RWPE1 (cell line): ENCODE measurements at regions not wholly inside any gene's neighbourhood (a gene's known extent, or its start where the extent isn't known, plus 50 kb on each side); places are given as distances from the start of the nearest gene placed in this dataset.

ENCODE experiments used
- CTCF ChIA-PET: fragments of 350-600 bp; sonication (Branson Sonifier 250); formaldehyde crosslinking; extraction: SDS; loops from one replicate; lab custom pipeline; 2021; lab: Yijun Ruan, JAX
- POLR2A ChIA-PET: fragments of 400-600 bp; formaldehyde crosslinking; extraction: SDS; loops from one replicate; lab custom pipeline; 2020; ENCODE audit warnings: antibody characterized with exemption; ENCODE audit not compliant: low non-redundant PET; lab: Yijun Ruan, JAX
- DNase-seq: peaks from one replicate; pipeline ENCODE4 v3.0.0; 2012; ENCODE audit warnings: low spot score
- H3K27ac ChIP-seq: fragments of 450-650 bp; 2 replicates; pipeline ENCODE4 v1.5.1; 2017
- TF ChIP-seq, protein P1 (sequence below): fragments of 450-650 bp; conservative IDR thresholded peaks from 2 replicates; pipeline ENCODE4 v1.5.1; 2017; ENCODE audit warnings: low read depth, mild to moderate bottlenecking

DNA sequence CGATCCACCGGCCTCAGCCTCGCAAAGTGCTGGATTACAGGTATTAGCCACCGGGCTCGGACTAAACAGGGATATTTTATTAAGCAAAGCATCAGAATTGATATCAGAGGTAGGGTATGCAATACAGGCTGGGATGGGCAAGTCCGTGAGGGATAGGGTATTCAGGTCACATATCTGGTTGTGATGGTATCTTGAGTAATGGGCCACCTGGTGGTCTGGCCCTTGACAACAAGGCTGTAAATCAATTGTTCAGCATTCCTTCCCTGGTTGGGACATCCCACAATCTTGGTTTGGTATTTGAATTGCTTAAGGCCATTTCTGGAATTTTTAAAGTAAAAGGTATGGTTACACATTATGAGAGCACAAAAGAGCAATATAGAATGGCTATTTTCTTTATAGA is 1588.0 kb downstream of the SLITRK1 start:
- CTCF ChIA-PET: no interaction called here
- no peak for DNase-seq
- H3K27ac ChIP-seq: no peak overlapping the region
- POLR2A ChIA-PET: no interaction called here
- TF ChIP-seq, protein P1, sequence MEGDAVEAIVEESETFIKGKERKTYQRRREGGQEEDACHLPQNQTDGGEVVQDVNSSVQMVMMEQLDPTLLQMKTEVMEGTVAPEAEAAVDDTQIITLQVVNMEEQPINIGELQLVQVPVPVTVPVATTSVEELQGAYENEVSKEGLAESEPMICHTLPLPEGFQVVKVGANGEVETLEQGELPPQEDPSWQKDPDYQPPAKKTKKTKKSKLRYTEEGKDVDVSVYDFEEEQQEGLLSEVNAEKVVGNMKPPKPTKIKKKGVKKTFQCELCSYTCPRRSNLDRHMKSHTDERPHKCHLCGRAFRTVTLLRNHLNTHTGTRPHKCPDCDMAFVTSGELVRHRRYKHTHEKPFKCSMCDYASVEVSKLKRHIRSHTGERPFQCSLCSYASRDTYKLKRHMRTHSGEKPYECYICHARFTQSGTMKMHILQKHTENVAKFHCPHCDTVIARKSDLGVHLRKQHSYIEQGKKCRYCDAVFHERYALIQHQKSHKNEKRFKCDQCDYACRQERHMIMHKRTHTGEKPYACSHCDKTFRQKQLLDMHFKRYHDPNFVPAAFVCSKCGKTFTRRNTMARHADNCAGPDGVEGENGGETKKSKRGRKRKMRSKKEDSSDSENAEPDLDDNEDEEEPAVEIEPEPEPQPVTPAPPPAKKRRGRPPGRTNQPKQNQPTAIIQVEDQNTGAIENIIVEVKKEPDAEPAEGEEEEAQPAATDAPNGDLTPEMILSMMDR: no peak

DNA sequence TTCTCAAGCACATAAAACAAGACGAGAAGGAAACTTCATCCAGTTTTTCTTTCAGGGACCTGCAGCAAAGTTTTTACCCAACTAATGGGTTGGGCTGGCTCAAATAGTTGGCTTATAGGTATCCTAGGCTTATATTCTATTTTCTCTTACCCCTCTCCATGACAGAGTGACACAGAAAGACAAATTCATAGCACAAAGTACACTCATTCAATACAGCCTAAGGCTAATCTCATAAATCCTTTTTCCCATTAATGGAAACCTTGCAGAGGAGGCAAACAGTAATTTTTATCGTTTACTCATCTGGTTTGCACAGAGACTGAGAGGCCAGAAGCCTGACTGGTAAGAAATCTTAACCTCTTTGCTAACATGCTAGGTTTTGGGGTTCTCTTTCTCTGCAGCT is 1589.9 kb downstream of the SLITRK1 start:
- TF ChIP-seq, protein P1: no peak
- no peak for DNase-seq
- CTCF ChIA-PET: no interaction called here
- POLR2A ChIA-PET: no interaction called here
- H3K27ac ChIP-seq: no peak overlapping the region

DNA sequence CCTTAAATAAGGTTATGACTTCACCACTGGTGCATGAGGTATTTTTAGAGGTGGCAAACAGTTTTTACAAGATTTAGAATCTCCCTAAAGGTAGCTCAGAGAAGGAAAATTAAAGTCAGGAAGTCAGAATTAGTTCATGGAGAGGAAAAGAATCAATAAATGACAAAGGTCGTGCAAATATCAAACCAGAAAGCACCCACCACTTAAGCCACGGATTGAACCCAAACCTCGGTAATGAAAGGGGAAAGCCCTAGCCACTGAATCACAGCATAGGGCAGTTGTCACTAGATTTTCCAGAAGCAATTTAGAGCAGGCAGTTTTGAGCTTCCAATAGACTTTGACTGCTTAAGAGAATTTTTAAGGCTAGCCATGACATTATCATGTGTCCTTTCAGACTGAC is 1590.4 kb downstream of the SLITRK1 start:
- no peak overlapping the region for H3K27ac ChIP-seq
- DNase-seq: no peak
- ChIA-PET CTCF (no interaction called here), POLR2A (no interaction called here)
- TF ChIP-seq, protein P1: no peak

DNA sequence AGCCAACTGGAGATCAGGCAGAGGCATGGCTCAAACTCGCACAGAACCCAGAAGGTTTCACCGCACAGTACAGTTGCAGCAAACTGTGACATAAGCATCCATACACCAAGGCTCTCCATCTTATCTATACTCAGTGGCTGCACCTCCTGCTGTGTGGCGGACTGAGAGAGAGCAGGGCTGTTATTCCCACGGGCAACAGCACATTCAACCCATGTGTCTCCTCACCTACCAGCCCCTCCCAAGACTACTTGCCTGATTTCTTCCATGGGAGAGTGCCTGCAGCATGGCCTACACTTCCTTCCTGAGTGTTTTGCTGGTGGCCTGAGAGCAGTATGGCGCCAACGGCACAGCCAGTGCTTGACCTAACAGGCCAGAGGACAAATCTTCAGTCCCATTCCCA is 1606.6 kb downstream of the SLITRK1 start:
- TF ChIP-seq, protein P1: no peak
- no peak overlapping the region for H3K27ac ChIP-seq
- POLR2A ChIA-PET: no interaction called here
- CTCF ChIA-PET: interaction anchor here (0.6 kb wide), 1 partner anchor 1698 kb away, joined by 3 read pairs; no protein-coding TSS in a partner anchor
- no peak for DNase-seq

DNA sequence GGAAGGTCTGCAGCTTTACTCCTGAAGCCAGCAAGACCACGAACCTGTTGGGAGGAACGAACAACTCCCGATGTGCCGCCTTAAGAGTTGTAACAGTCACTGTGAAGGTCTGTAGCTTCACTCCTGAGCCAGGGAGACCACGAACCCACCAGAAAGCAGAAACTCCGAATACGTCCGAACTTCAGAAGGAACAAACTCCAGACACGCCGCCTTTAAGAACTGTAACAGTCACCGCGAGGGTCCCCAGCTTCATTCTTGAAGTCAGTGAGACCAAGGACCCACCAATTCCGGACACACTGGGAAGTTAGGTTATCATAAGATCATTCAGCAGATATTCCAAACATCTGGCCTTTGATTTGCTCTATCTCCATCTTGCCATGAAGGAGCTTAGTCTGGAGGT is 1623.0 kb downstream of the SLITRK1 start:
- CTCF ChIA-PET: no interaction called here
- TF ChIP-seq, protein P1: no peak

DNA sequence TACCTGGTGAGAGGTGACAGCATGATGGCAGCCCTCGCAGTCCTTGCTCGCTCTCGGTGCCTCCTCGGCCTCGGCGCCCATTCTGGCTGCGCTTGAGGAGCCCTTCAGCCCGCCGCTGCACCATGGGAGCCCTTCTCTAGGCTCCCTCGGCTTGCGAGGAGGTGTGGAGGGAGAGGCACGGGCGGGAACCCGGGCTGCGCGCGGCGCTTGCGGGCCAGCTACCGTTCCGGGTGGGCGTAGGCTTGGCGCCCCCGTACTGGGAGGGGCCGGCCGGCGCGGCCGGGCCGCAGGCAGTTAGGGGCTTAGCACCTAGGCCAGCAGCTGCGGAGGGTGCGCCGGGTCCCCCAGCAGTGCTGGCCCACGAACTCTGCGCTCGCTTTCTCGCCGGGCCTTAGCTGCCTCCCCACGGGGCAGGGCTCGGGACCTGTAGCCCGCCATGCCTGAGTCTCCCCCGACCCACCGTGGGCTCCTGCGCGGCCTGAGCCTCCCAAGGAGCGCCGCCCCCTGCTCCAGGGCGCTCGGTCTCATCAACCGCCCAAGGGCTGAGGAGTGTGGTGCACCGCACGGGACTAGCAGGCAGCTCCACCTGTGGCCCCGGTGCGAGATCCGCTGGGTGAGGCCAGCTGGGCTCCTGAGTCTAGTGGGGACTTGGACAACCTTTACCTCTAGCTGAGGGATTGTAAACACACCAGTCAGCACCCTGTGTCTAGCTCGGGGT is 1624.3 kb downstream of the SLITRK1 start:
- no peak for DNase-seq
- ChIA-PET CTCF (no interaction called here), POLR2A (no interaction called here)
- H3K27ac ChIP-seq: no peak overlapping the region
- TF ChIP-seq, protein P1: no peak

More for the DNA sequence above, 1623.0 kb downstream of the SLITRK1 start:
- DNase-seq: no peak
- POLR2A ChIA-PET: no interaction called here
- no peak overlapping the region for H3K27ac ChIP-seq
